ENCODE measurements at regions not wholly inside any gene's neighbourhood (a gene's known extent, or its start where the extent isn't known, plus 50 kb on each side); places are given as distances from the start of the nearest gene placed in this dataset.

GRCh38 chr3:76768912-76769311, 271.0 kb upstream of the ROBO2 start (continued):
- TF ChIP-seq MZF1 (tag by site-specific recombination; IDR thresholded peaks at IDR 0.05; ENCODE audit: borderline replicate concordance) (no peak), ZEB2 (tag by site-specific recombination; IDR thresholded peaks at IDR 0.05) (no peak)

GRCh38 chr3:76776927-76777326, 263.0 kb upstream of the ROBO2 start:
- ChIA-PET POLR2A (no interaction called here), CTCF (no interaction called here)
- Histone ChIP-seq H3K4me3 (ENCODE audit: low read depth, low read length) (no peak overlapping the region), H3K9me3 (ENCODE audit: control insufficient read depth, insufficient read depth, low read depth, low read length) (no peaks in the 10 kb centered on the region), H3K36me3 (ENCODE audit: control insufficient read depth in 2 of 2, insufficient read depth in 1 of 2, low read length in 2 of 2) (no peaks in the 10 kb centered on the region), H3K27ac (ENCODE audit: extremely low read depth, low read depth, low read length) (no peak overlapping the region), H3K4me1 (ENCODE audit: control insufficient read depth, insufficient read depth, low read length) (no peaks in the 10 kb centered on the region)
- TF ChIP-seq ZNF114 (tag by site-specific recombination; IDR thresholded peaks at IDR 0.05) (no peak), ZNF169 (tag by site-specific recombination; IDR thresholded peaks at IDR 0.05) (no peak), ZNF202 (tag by site-specific recombination; IDR thresholded peaks at IDR 0.05; ENCODE audit: borderline replicate concordance) (no peak)

- H3K9me3 ChIP-seq (ENCODE audit: control insufficient read depth, insufficient read depth, low read depth, low read length) = no peaks in the 10 kb centered on the region
- ChIA-PET POLR2A (no interaction called here), CTCF (no interaction called here)
- no peaks in the 10 kb centered on the region for H3K36me3 ChIP-seq (ENCODE audit: control insufficient read depth in 2 of 2, insufficient read depth in 1 of 2, low read length in 2 of 2)
- H3K4me3 ChIP-seq (ENCODE audit: low read depth, low read length) = no peak overlapping the region
- TF ChIP-seq ZNF645 (tag by site-specific recombination; IDR thresholded peaks at IDR 0.05) (no peak), ZNF248 (tag by site-specific recombination; IDR thresholded peaks at IDR 0.05) (no peak), ZNF549 (tag by site-specific recombination; IDR thresholded peaks at IDR 0.05) (no peak), REPIN1 (tag by site-specific recombination; IDR thresholded peaks at IDR 0.05; ENCODE audit: low read depth) (no peak), ZBTB7A (tag by site-specific recombination; IDR thresholded peaks at IDR 0.05; ENCODE audit: low read depth) (no peak), ZSCAN18 (tag by site-specific recombination; IDR thresholded peaks at IDR 0.05) (no peak), ZNF704 (tag by site-specific recombination; IDR thresholded peaks at IDR 0.05) (no peak), GFI1B (tag by site-specific recombination; IDR thresholded peaks at IDR 0.05) (no peak)
- no peaks in the 10 kb centered on the region for H3K4me1 ChIP-seq (ENCODE audit: control insufficient read depth, insufficient read depth, low read length)
- no peak overlapping the region for H3K27ac ChIP-seq (ENCODE audit: extremely low read depth, low read depth, low read length)
Observed at GRCh38 chr3:76788206-76788605, 251.7 kb upstream of the ROBO2 start.

GRCh38 chr3:76789237-76789636, 250.7 kb upstream of the ROBO2 start:
- no peaks in the 10 kb centered on the region for H3K9me3 ChIP-seq (ENCODE audit: control insufficient read depth, insufficient read depth, low read depth, low read length)
- H3K36me3 ChIP-seq (ENCODE audit: control insufficient read depth in 2 of 2, insufficient read depth in 1 of 2, low read length in 2 of 2) = no peaks in the 10 kb centered on the region
- CTCF ChIA-PET = no interaction called here
- H3K27ac ChIP-seq (ENCODE audit: extremely low read depth, low read depth, low read length) = no peak overlapping the region
- H3K4me1 ChIP-seq (ENCODE audit: control insufficient read depth, insufficient read depth, low read length) = no peaks in the 10 kb centered on the region
- POLR2A ChIA-PET = no interaction called here
- H3K4me3 ChIP-seq (ENCODE audit: low read depth, low read length) = no peak overlapping the region
- no peak for TF ChIP-seq ZSCAN4 (tag by site-specific recombination; IDR thresholded peaks at IDR 0.05)
- no peak for TF ChIP-seq ZBTB48 (tag by site-specific recombination; IDR thresholded peaks at IDR 0.05)
- TF ChIP-seq ZNF624 (tag by site-specific recombination; IDR thresholded peaks at IDR 0.05) = no peak
- TF ChIP-seq ZNF510 (tag by site-specific recombination; IDR thresholded peaks at IDR 0.05; ENCODE audit: insufficient replicate concordance) = no peak
- TF ChIP-seq ZNF398 (tag by site-specific recombination; IDR thresholded peaks at IDR 0.05) = no peak
- TF ChIP-seq ZNF830 (tag by site-specific recombination; IDR thresholded peaks at IDR 0.05; ENCODE audit: low read depth) = no peak
- TF ChIP-seq ZFHX2 (tag by site-specific recombination; conservative IDR thresholded peaks at IDR 0.05) = no peak
- no peak for TF ChIP-seq ZNF112 (tag by site-specific recombination; IDR thresholded peaks at IDR 0.05)
- TF ChIP-seq ZNF658 (tag by site-specific recombination; IDR thresholded peaks at IDR 0.05) = no peak
- TF ChIP-seq ZNF324 (tag by site-specific recombination; IDR thresholded peaks at IDR 0.05) = no peak
- no peak for TF ChIP-seq ZNF37A (tag by site-specific recombination; IDR thresholded peaks at IDR 0.05)
- no peak for TF ChIP-seq ZBTB20 (tag by site-specific recombination; IDR thresholded peaks at IDR 0.05)
